Esophagus squamous epithelium (tissue), 5 donors: ENCODE measurements at regions not wholly inside any gene's neighbourhood (a gene's known extent, or its start where the extent isn't known, plus 50 kb on each side); places are given as distances from the start of the nearest gene placed in this dataset.

ENCODE experiments used
- DNase-seq: peaks from one replicate; lab custom pipeline; 2025; lab: John Stamatoyannopoulos, UW
- H3K27ac ChIP-seq, 4 donors: fragments of 200-600 bp; sonication (generic); one replicate each; pipeline ENCODE4 v1.5.1; 2016 to 2019; ENCODE audit warnings: mild to moderate bottlenecking in 1 of 4
- H3K27me3 ChIP-seq, 4 donors: fragments of 200-600 bp; sonication (generic); 1 replicate in 3 of 4; 2 replicates in 1 of 4; pipeline versions ENCODE4 v1.5.1 to v1.6.0; 2017 to 2021; ENCODE audit warnings: antibody characterized with exemption in 1 of 4
- H3K36me3 ChIP-seq, 3 donors: fragments of 200-600 bp; sonication (generic); one replicate each; pipeline ENCODE4 v1.5.1; 2016 to 2019
- H3K4me1 ChIP-seq, 3 donors: fragments of 200-600 bp; sonication (generic); one replicate each; pipeline ENCODE4 v1.5.1; 2017 to 2019
- H3K4me3 ChIP-seq, 4 donors: fragments of 200-600 bp; sonication (generic); 1 replicate in 3 of 4; 2 replicates in 1 of 4; pipeline ENCODE4 v1.5.1; 2016 to 2019; ENCODE audit warnings: mild to moderate bottlenecking in 2 of 4, moderate library complexity in 1 of 4
- H3K9me3 ChIP-seq, 3 donors: fragments of 200-600 bp; sonication (generic); one replicate each; pipeline ENCODE4 v1.5.1; 2016 to 2019
- POLR2A ChIP-seq, 4 donors: fragments of 450-650 bp; IDR thresholded peaks; one replicate each; pipeline ENCODE4 v1.6.1; 2017; ENCODE audit warnings: antibody characterized with exemption in 4 of 4, mild to moderate bottlenecking in 4 of 4, moderate library complexity in 3 of 4
- whole genome bisulfite sequencing, 2 donors: methylation state at CpG; one replicate each; pipeline ENCODE4 v1.1.5; 2018; 5-methylcytosine and 5-hydroxymethylcytosine counted together
- intact Hi-C: fragments of 100-400 bp; cut with DNase I; formaldehyde crosslinking; loops from one replicate; pipeline ENCODE4 v1.15.0; 2022
- TF ChIP-seq, protein P1 (sequence below), 6 experiments: fragments of 450-650 bp in 4 of 6; fragments of 200-600 bp in 2 of 6; sonication (generic) in 2 of 6; IDR thresholded peaks; one replicate each; pipeline ENCODE4 v1.5.1; 2016 to 2019; ENCODE audit warnings: antibody characterized with exemption in 6 of 6, mild to moderate bottlenecking in 4 of 6, moderate library complexity in 4 of 6
- donor health status: DM: yes; HTN: yes; CAD: no.

DNA sequence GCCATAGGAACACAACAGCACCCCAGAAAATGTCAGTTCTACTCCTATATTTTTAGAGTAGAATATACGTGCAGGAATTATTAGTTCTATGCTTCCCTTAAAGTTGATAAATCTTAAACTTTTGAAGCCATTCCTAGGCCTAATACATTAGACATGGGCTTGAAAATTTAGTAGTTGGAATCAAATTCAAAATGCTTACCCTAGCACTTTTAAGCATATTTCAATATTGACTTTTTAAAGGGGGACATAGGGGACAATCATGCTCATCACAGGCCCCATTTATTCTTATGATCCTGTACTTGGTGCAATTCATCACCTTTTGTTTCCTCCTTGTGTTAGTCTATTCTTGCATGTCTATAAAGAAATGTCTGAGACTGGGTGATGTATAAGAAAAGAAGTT, 129.0 kb downstream of the FAM174A start:
- no peak for TF ChIP-seq POLR2A (IDR thresholded peaks at IDR 0.05)
- TF ChIP-seq, protein P1, sequence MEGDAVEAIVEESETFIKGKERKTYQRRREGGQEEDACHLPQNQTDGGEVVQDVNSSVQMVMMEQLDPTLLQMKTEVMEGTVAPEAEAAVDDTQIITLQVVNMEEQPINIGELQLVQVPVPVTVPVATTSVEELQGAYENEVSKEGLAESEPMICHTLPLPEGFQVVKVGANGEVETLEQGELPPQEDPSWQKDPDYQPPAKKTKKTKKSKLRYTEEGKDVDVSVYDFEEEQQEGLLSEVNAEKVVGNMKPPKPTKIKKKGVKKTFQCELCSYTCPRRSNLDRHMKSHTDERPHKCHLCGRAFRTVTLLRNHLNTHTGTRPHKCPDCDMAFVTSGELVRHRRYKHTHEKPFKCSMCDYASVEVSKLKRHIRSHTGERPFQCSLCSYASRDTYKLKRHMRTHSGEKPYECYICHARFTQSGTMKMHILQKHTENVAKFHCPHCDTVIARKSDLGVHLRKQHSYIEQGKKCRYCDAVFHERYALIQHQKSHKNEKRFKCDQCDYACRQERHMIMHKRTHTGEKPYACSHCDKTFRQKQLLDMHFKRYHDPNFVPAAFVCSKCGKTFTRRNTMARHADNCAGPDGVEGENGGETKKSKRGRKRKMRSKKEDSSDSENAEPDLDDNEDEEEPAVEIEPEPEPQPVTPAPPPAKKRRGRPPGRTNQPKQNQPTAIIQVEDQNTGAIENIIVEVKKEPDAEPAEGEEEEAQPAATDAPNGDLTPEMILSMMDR (IDR thresholded peaks at IDR 0.05): no peak
- no peaks in the 10 kb centered on the region for H3K4me1 ChIP-seq
- intact Hi-C loops: no loop called here
- H3K36me3 ChIP-seq: no peaks in the 10 kb centered on the region
- H3K27me3 ChIP-seq: no peaks in the 10 kb centered on the region
- no peaks in the 10 kb centered on the region for H3K9me3 ChIP-seq
- H3K4me3 ChIP-seq: no peak overlapping the region
- H3K27ac ChIP-seq: no peak overlapping the region
- no peak for DNase-seq
- 94 to 96% methylated on average over 1 of the region's 1 CpG for WGBS, 2 donors

DNA sequence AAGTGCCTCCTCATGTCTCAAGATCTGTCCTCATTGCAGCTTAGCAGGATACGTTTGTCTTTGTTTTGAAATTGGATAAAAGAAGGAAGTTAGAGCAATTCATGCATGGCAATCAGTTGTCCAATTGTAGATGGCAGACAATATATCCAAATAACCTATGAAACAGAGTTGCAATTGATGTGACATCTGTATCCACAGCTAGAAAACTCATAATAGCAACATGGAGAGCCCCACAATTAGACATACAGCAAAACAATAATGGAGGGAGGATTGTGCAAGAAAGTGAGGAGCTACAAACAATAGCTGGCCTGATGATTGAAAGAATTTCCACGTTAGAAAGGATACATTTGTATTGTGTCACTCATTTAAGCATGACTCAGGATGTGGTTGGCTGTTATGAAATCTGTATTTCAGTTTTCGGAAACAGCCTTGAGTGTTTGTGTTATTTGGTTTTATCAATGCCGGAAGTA, 132.0 kb downstream of the FAM174A start:
- intact Hi-C loops: no loop called here
- no peaks in the 10 kb centered on the region for H3K27me3 ChIP-seq
- H3K4me1 ChIP-seq: no peaks in the 10 kb centered on the region
- DNase-seq: no peak
- TF ChIP-seq POLR2A (IDR thresholded peaks at IDR 0.05): no peak
- TF ChIP-seq, protein P1 (IDR thresholded peaks at IDR 0.05): no peak
- H3K9me3 ChIP-seq: no peaks in the 10 kb centered on the region
- H3K4me3 ChIP-seq: no peak overlapping the region
- H3K27ac ChIP-seq: no peak overlapping the region
- WGBS, 2 donors: 22 to 30% methylated on average over 4 of the region's 4 CpGs
- H3K36me3 ChIP-seq: no peaks in the 10 kb centered on the region

DNA sequence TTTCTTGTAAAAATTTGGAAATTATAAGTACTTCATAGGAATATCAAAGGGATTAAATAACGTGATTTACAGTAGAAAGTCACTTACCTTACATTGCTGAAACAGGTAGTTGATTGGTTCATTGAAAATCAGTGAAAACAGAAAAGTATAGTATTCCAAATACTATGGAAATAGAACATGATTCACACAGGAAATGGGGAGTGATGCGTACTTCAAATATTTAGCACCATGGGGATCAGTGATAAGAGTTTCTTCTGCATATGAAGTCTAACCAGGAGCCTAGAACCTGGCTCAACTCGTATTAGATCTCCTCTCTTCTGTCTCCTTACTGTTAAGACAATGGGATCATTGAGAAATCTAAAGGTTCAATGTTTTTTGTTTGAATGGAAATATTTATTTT, 133.3 kb downstream of the FAM174A start:
- no peak for DNase-seq
- WGBS, 2 donors: 50 to 75% methylated on average over 3 of the region's 3 CpGs
- TF ChIP-seq, protein P1 (IDR thresholded peaks at IDR 0.05): no peak
- TF ChIP-seq POLR2A (IDR thresholded peaks at IDR 0.05): no peak
- Histone ChIP-seq H3K27me3 (no peaks in the 10 kb centered on the region), H3K4me1 (no peaks in the 10 kb centered on the region), H3K36me3 (no peaks in the 10 kb centered on the region), H3K4me3 (no peak overlapping the region), H3K9me3 (no peaks in the 10 kb centered on the region), H3K27ac (no peak overlapping the region)
- intact Hi-C loops: no loop called here

DNA sequence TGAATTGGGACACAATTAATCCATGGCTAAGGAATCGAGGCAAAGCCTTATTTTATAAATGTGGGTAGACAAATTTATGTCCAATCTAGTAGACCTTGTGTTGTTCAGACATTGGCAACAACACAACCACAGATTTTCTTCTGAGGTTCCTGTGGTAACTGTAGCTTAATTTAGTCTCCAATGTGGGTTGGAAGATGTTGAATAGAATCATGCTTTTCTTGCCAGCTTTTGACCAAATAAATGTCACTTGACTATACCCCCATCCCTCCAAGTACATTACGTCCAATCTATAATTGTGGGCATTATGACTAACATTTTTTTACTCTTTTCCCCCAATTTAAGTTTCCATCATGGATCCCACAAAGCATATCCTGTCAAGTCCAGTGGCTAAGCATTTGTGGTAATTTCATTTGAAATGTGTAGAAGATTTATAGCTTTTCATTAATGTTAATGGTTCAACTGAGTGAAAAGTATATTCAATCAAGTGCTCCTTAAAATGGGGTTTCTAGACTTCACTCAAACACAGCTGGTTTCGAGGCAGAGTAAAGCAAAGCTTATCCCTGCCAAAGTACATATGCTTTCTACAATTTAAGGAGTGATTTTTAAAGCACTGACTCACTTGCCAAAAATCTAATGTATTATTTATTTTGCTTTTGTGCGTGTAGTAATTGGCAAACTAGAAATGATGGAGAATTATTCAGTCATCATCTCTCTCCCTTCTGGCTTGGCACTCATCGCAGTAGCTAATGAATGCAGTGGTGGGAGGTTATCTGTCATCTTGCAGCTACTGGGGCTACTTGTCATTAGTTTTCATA, 141.8 kb downstream of the FAM174A start:
- Histone ChIP-seq H3K4me3 (no peak overlapping the region), H3K27me3 (no peaks in the 10 kb centered on the region), H3K9me3 (no peaks in the 10 kb centered on the region), H3K27ac (no peak overlapping the region), H3K4me1 (no peaks in the 10 kb centered on the region), H3K36me3 (no peaks in the 10 kb centered on the region)
- no peak for DNase-seq
- WGBS, 2 donors: 37 to 43% methylated on average over 5 of the region's 5 CpGs
- intact Hi-C loops: no loop called here
- TF ChIP-seq POLR2A (IDR thresholded peaks at IDR 0.05): no peak
- TF ChIP-seq, protein P1 (IDR thresholded peaks at IDR 0.05): no peak

DNA sequence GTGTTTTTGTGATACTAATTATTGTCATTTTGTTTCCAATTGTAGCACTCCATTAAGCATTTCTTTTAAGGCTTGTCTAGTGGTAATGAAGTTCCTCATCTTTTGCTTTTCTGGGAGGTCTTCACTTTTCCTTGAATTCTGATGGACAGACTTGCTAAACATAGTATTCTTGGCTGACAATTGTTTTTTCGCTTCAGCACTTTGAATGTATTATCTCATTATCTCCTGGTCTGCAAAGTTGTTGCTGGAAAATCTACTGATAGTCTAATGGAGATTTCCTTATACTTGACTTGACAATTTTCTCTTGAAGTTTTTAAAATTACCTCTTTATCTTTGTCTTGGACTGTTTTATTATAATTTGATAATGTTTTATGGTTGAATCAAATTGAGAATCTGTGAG, 147.5 kb downstream of the FAM174A start:
- H3K27me3 ChIP-seq: no peaks in the 10 kb centered on the region
- TF ChIP-seq POLR2A (IDR thresholded peaks at IDR 0.05): no peak
- TF ChIP-seq, protein P1 (IDR thresholded peaks at IDR 0.05): no peak
- intact Hi-C loops: no loop called here
- H3K9me3 ChIP-seq: peaks cover 0 to 15% (median 0%) of the 10 kb centered on the region in 3 donors
- DNase-seq: no peak
- no peaks in the 10 kb centered on the region for H3K4me1 ChIP-seq
- H3K36me3 ChIP-seq: no peaks in the 10 kb centered on the region
- no peak overlapping the region for H3K4me3 ChIP-seq
- H3K27ac ChIP-seq: no peak overlapping the region
- WGBS, 2 donors: 88 to 90% methylated on average over 1 of the region's 1 CpG
